Right lung (tissue), 2 donors: ENCODE measurements at regions not wholly inside any gene's neighbourhood (a gene's known extent, or its start where the extent isn't known, plus 50 kb on each side); places are given as distances from the start of the nearest gene placed in this dataset.
"Not testable (repeated sequence)": the region's sequence is repeated elsewhere in the genome, so short reads cannot be mapped to it uniquely, and the experiment has no call there.

ENCODE experiments used
- DNase-seq, 2 donors: peaks; one replicate each; pipeline ENCODE4 v3.0.0-alpha.2; 2013

DNA sequence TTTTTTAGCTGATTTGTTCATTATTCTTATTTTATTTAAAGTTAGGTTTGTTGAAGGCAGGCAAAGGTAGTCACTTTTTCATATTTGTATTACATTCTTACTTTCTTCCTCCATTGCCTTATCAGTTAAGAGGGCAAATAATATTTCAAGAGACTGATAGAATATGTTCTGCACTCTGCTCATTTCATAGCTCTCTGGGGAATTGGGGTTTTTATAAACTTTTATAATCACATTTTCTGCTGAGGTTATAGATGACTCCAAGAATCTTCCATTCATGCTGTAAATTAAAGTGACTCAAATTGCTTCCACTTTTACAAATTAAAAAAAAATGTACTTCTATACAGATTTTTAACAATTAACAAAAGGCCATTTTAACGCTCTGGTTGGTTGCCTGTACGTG is 142.9 kb upstream of the PLGLB2 start:
- DNase-seq: not testable (repeated sequence)

DNA sequence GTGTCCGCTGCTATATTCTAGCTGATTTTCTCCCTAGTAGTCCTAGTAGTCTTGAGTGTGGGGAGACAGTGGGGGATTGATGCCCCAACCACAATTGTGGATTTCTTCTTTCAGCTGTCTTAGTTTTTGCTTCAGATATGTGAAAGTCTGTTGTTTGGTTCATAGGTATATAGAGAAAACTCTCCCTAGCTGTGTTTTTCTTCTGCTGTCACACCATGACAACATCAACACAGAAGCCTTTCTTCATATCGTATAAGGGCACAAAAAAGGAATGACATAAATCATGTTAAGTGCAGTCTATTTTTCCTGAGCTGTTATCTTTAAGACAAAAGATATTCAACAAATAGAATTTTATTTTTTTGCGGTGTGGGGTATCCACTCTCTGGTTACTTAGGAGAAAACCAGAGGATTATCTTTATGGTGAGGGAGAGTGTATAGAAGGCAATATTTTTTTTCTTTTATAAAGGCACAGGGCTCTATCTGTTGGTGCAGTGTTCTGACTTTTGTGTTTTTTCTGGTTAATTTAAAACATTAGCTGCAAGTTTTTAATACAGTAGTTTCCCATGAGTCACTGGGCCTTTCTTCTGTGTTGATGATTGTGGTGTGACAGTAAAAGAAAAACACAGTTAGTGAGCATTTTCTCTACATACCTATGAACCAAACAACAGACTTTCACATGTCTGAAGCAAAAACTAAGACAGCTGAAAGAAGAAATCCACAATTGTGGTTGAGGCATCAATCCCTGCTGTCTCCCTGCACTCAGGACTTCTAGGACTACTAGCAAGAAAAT is 139.3 kb upstream of the PLGLB2 start:
- not testable (repeated sequence) for DNase-seq

GRCh38 chr2:87610974-87611373 is 136.9 kb upstream of the PLGLB2 start:
- DNase-seq: not testable (repeated sequence)

- not testable (repeated sequence) for DNase-seq
Observed at GRCh38 chr2:87611416-87611815, 136.5 kb upstream of the PLGLB2 start.

DNA sequence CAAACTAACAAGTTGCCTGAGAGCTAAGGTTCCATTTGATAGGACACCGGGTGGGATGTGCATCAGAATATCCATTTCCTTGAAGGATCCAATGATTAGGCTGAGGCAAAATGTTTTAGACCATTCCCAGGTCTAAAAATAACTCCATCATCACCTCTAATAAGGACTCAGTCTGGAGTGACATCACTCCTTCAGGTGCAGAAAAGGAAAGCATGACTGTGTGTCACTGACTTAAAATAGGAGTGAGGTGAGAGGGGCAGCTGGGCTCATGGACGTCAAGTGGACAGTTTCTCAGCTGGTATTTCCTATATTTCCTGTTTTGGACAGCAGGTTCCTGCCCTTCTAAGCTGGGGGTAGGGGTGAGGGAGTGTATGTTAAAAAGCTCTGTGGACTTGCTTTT is 135.9 kb upstream of the PLGLB2 start:
- not testable (repeated sequence) for DNase-seq

GRCh38 chr2:87614829-87615434 is 133.0 kb upstream of the PLGLB2 start:
- DNase-seq: not testable (repeated sequence)

DNA sequence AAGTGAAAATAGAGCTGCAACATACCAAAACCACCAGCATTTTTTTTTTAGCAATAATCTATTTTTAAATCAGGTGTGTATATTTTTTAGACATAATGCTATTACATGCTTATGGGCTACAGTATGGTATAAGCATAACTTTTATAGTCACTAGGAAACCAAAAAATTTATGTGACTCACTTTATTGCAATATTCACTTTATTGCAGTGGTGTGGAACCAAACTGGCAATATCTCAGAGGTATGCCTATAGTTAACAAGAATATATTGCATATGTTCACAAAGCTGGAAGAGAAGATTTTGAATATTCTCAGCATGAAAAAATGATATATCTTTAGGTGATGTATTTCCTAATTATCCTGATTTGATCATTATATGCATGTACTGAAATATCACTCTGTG is 128.8 kb upstream of the PLGLB2 start:
- DNase-seq: not testable (repeated sequence)

- not testable (repeated sequence) for DNase-seq
Observed at GRCh38 chr2:87621139-87621538, 126.7 kb upstream of the PLGLB2 start.

DNA sequence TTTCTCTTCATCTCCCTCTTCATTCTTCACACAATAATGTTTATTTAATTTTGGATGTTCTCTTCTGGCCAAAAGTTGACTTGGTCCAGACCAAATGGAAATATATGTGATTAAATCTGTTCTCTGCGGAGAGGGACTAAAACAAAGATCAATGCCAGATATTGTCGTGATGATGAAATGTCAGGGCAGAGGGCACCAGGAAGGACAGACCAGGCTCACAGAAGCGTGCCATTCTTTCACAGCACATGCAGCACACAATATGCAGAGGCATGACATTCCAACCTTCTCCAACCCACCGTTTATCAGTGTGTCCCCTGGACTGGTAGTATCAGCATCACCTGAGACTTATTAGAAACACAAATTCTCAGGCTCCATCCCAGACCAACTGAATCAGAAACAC is 125.2 kb upstream of the PLGLB2 start:
- DNase-seq: not testable (repeated sequence)

- DNase-seq: not testable (repeated sequence)
Observed at GRCh38 chr2:87629491-87630458, 118.1 kb upstream of the PLGLB2 start.

DNA sequence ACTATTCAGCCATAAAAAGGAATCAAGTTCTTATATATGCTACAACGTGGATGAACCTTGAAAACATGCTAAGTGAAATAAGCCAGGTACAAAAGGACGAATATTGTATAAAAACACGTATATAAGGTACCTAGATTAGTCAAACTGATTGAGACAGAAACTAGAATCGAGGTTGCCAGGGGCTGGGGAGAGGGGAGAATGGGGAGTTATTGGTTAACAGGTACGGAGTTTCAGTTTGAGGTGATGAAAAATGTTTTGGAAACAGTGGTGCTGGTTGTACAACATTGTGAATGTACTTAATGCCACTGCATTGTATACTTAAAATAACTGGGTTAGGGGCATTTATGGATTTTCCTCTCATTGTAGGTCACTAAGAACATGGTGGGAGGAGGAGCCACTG is 117.0 kb upstream of the PLGLB2 start:
- DNase-seq: not testable (repeated sequence)

GRCh38 chr2:87631402-87631801 is 116.5 kb upstream of the PLGLB2 start:
- not testable (repeated sequence) for DNase-seq

GRCh38 chr2:87633287-87633963 is 114.5 kb upstream of the PLGLB2 start:
- not testable (repeated sequence) for DNase-seq

DNA sequence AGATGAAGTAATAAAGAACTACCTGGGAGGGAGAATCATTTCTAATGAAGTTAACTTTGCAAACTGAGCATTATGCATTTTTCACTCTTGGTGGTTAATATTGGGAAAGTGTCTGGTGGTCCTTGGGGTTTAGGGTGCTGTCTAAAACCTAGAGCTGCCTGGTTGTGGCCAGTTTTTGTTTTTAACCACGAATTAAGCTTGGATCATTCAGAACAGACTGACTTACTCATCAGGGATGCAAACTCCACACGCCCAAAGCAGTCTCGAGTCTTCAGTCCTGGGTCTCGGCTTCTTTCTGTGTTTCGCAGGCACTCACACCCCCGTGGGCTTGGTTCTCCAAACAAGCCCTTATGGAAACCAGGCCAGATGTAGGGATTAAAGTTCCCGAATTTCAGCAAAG is 113.8 kb upstream of the PLGLB2 start:
- not testable (repeated sequence) for DNase-seq

DNA sequence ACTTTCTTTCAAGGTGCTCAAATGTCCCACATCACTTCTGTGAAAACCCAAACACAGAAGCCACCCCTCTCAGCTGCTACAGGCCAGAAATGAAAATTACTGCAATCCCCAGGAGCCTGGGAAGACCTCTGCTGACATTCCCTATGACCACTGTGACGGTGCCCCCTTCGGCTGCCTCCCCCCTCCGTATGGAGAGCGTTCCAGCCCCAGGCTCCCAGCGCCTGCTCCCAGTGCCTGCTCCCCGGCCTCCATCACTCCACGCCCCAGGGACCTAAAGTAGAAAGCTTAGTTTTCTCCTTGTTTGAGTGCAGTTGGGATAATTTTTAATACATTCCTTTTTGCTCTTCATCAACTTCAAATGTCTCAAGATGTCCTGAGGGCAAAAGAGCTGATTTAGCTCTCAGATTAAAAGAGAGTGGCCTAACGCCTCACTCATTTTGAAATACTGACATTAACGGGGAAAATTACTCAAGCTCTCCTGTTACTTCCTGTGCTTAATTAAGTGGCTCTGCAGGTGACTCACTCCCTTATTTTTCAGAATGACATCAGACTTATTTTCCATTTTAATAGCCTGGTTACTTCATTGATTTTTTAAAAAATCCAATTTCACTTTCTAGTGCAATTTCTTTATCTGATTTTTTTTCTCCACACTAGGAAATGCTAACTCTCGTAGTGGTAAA is 112.8 kb upstream of the PLGLB2 start:
- DNase-seq: not testable (repeated sequence)

DNA sequence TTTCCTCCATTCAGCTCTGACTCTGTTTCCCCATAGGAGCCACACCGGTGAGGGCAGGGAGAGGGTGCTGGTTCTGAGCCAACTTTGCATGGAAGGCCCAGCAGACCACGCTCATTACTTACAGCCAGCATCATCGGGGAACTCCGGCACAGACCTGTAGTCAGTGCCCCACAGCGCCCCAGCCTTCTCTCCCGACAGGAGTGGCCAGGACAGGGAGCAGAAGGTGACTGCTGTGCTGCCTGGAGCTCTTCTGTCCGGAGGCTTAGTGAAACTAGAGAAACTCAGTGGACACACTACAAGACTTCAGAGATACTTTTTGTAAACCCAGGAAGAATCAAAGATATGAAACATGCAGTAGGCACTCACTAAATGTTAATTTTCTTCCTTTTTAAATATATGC is 111.6 kb upstream of the PLGLB2 start:
- DNase-seq: not testable (repeated sequence)

GRCh38 chr2:87636735-87637134 is 111.2 kb upstream of the PLGLB2 start:
- DNase-seq: not testable (repeated sequence)

- DNase-seq: peak in 1 of 2 donors; percentile 32
Observed at GRCh38 chr2:87637249-87637990, 110.5 kb upstream of the PLGLB2 start.

DNA sequence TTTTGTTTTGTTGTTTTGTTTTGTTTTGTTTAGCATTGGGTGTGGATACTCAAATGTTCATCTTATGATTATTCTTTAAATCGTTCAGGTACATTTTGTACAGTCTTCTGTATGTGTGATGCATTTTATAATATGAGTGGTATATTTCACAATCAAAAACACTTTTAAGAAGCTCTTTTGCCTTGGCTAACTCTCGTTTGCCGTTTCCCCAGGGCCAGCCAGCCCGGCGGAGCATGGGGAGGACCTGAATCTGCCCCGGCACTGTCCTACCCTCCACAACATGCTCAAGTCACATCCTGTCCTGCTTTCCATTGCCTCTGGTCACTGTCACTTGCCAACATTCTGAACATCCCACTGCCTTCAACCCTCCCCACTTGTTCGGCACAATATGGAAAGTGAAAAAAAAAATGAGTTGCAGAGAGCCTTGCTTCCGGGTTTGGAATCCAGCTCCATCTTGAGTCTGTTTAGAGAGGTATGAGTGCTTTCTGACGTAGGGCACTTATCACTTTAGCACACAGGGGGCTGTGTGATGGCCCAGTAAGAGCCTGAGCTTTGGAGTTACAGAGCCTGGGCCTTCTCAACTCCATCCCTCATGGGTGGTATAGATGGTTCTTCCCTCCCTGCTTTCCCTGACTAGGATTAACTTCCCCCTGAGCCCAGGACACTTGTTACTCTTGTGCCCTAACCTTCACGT is 109.6 kb upstream of the PLGLB2 start:
- DNase-seq: peak in 1 of 2 donors; percentile 1
